Stimulated activated CD8-positive, alpha-beta memory T cell treated with anti-CD3 and anti-CD28 coated beads, Interleukin-12 subunit alpha, Interleukin-12 subunit beta, amount 100 ng/mL, for 1 hour (primary cell): ENCODE measurements at regions not wholly inside any gene's neighbourhood (a gene's known extent, or its start where the extent isn't known, plus 50 kb on each side); places are given as distances from the start of the nearest gene placed in this dataset.
"Not testable (repeated sequence)": the region's sequence is repeated elsewhere in the genome, so short reads cannot be mapped to it uniquely, and the experiment has no call there.

Experiments used
- DNase-seq: peaks from one replicate; pipeline ENCODE4 v3.0.0-alpha.2; 2020; ENCODE audit warnings: low read depth

- DNase-seq = no peak
These were observed 149.1 kb downstream of the NFKBIZ start for GRCh38 chr3:101998256-101998926.

GRCh38 chr3:101999177-101999779 is 150.0 kb downstream of the NFKBIZ start:
- DNase-seq = no peak

GRCh38 chr3:102000620-102001209 is 151.4 kb downstream of the NFKBIZ start:
- no peak for DNase-seq

GRCh38 chr3:102002056-102002455 is 152.7 kb downstream of the NFKBIZ start:
- DNase-seq = no peak

GRCh38 chr3:102004561-102004960 is 155.2 kb downstream of the NFKBIZ start:
- no peak for DNase-seq

- no peak for DNase-seq
These were observed 156.2 kb downstream of the NFKBIZ start for GRCh38 chr3:102005551-102005950.

GRCh38 chr3:102006812-102007485 is 157.6 kb downstream of the NFKBIZ start:
- DNase-seq = no peak

- DNase-seq = not testable (repeated sequence)
These were observed 159.1 kb downstream of the NFKBIZ start for GRCh38 chr3:102008436-102008835.

- DNase-seq = no peak
These were observed 167.1 kb downstream of the NFKBIZ start for GRCh38 chr3:102016417-102016816.

GRCh38 chr3:102017784-102018183 is 168.5 kb downstream of the NFKBIZ start:
- DNase-seq = no peak

GRCh38 chr3:102018551-102018950 is 169.2 kb downstream of the NFKBIZ start:
- no peak for DNase-seq

- no peak for DNase-seq
These were observed 171.4 kb downstream of the NFKBIZ start for GRCh38 chr3:102020735-102021134.

GRCh38 chr3:102024270-102024904 is 175.1 kb downstream of the NFKBIZ start:
- no peak for DNase-seq

- DNase-seq = no peak
These were observed 176.4 kb downstream of the NFKBIZ start for GRCh38 chr3:102025606-102026270.

GRCh38 chr3:102026656-102027055 is 177.3 kb downstream of the NFKBIZ start:
- DNase-seq = no peak

- DNase-seq = no peak
These were observed 181.3 kb downstream of the NFKBIZ start for GRCh38 chr3:102030661-102031060.

GRCh38 chr3:102031834-102032233 is 182.5 kb downstream of the NFKBIZ start:
- DNase-seq = no peak

- no peak for DNase-seq
These were observed 183.4 kb downstream of the NFKBIZ start for GRCh38 chr3:102032491-102033383.

GRCh38 chr3:102034639-102035451 is 185.5 kb downstream of the NFKBIZ start:
- DNase-seq = no peak

- no peak for DNase-seq
These were observed 186.7 kb downstream of the NFKBIZ start for GRCh38 chr3:102036017-102036416.
